IPS-NIHi11 (cell line): ENCODE measurements at regions not wholly inside any gene's neighbourhood (a gene's known extent, or its start where the extent isn't known, plus 50 kb on each side); places are given as distances from the start of the nearest gene placed in this dataset.

Experiments used
- DNase-seq: peaks from one replicate; pipeline ENCODE4 v3.0.0; 2012; ENCODE audit warnings: mixed read lengths, low spot score

- DNase-seq: no peak
Observed at GRCh38 chr17:13353590-13353989, 248.1 kb downstream of the HS3ST3A1 start.

GRCh38 chr17:13352747-13353415 lies 248.8 kb downstream of the HS3ST3A1 start:
- DNase-seq: no peak

GRCh38 chr17:13351046-13351445 lies 250.7 kb downstream of the HS3ST3A1 start:
- no peak for DNase-seq

GRCh38 chr17:13350466-13350865 lies 251.3 kb downstream of the HS3ST3A1 start:
- no peak for DNase-seq

GRCh38 chr17:13346996-13347762 lies 254.6 kb downstream of the HS3ST3A1 start:
- DNase-seq: no peak

GRCh38 chr17:13346592-13346991 lies 255.1 kb downstream of the HS3ST3A1 start:
- no peak for DNase-seq

GRCh38 chr17:13346081-13346533 lies 255.6 kb downstream of the HS3ST3A1 start:
- peak; percentile 49 for DNase-seq

- no peak for DNase-seq
Observed at GRCh38 chr17:13338421-13338820, 263.3 kb downstream of the HS3ST3A1 start.

GRCh38 chr17:13337864-13338371 lies 263.8 kb downstream of the HS3ST3A1 start:
- peak; percentile 30 for DNase-seq

- DNase-seq: no peak
Observed at GRCh38 chr17:13337151-13337550, 264.6 kb downstream of the HS3ST3A1 start.

- no peak for DNase-seq
Observed at GRCh38 chr17:13334374-13334773, 267.4 kb downstream of the HS3ST3A1 start.

- no peak for DNase-seq
Observed at GRCh38 chr17:13333661-13334060, 268.1 kb downstream of the HS3ST3A1 start.

GRCh38 chr17:13332207-13332606 lies 269.5 kb downstream of the HS3ST3A1 start:
- no peak for DNase-seq

GRCh38 chr17:13329421-13329820 lies 272.3 kb downstream of the HS3ST3A1 start:
- DNase-seq: no peak

- no peak for DNase-seq
Observed at GRCh38 chr17:13323990-13324389, 277.7 kb downstream of the HS3ST3A1 start.

- DNase-seq: no peak
Observed at GRCh38 chr17:13321951-13322701, 279.6 kb downstream of the HS3ST3A1 start.

GRCh38 chr17:13320046-13320785 lies 281.5 kb downstream of the HS3ST3A1 start:
- no peak for DNase-seq

GRCh38 chr17:13316657-13317056 lies 285.1 kb downstream of the HS3ST3A1 start:
- no peak for DNase-seq

GRCh38 chr17:13311306-13311705 lies 290.4 kb downstream of the HS3ST3A1 start:
- no peak for DNase-seq

GRCh38 chr17:13310858-13311257 lies 290.9 kb downstream of the HS3ST3A1 start:
- DNase-seq: no peak

- DNase-seq: peak; percentile 64
Observed at GRCh38 chr17:13306310-13306962, 288.6 kb upstream of the ELAC2 start.
